Liver (tissue), 7 donors: ENCODE measurements at regions not wholly inside any gene's neighbourhood (a gene's known extent, or its start where the extent isn't known, plus 50 kb on each side); places are given as distances from the start of the nearest gene placed in this dataset. TPM values are rescaled to one million over a fixed set of nuclear protein-coding genes. Genes with fewer than 3 reads are reported as not detected.
"Not testable (repeated sequence)": the region's sequence is repeated elsewhere in the genome, so short reads cannot be mapped to it uniquely, and the experiment has no call there.

Experiments used
- DNase-seq: peaks from one replicate; pipeline ENCODE4 v3.0.0-alpha.2; 2017; ENCODE audit warnings: low spot score
- H3K27ac ChIP-seq, 2 donors: one replicate each; pipeline ENCODE4 v1.7.0; 2013; ENCODE audit warnings: inconsistent platforms in 2 of 2, low read length in 2 of 2, control low read depth in 1 of 2, low read depth in 1 of 2, mild to moderate bottlenecking in 1 of 2
- H3K27me3 ChIP-seq, 4 donors: one replicate each; pipeline versions ENCODE4 v1.6.1 to v1.7.0; 2013; ENCODE audit warnings: low read length in 3 of 4, inconsistent platforms in 1 of 4, mild to moderate bottlenecking in 1 of 4, moderate library complexity in 1 of 4; ENCODE audit not compliant: control insufficient read depth in 4 of 4, insufficient read depth in 4 of 4
- H3K36me3 ChIP-seq, 4 donors: one replicate each; pipeline versions ENCODE4 v1.6.1 to v1.7.0; 2013; ENCODE audit warnings: low read length in 3 of 4, mild to moderate bottlenecking in 3 of 4, low read depth in 1 of 4, moderate library complexity in 1 of 4; ENCODE audit not compliant: control insufficient read depth in 4 of 4, insufficient read depth in 3 of 4
- H3K4me1 ChIP-seq, 4 donors: one replicate each; pipeline versions ENCODE4 v1.6.1 to v1.7.0; 2013; ENCODE audit warnings: low read length in 3 of 4, mild to moderate bottlenecking in 3 of 4, moderate library complexity in 1 of 4; ENCODE audit not compliant: control insufficient read depth in 4 of 4, insufficient read depth in 4 of 4
- H3K4me3 ChIP-seq, 3 donors: one replicate each; pipeline versions ENCODE4 v1.6.1 to v1.7.0; 2013; ENCODE audit warnings: low read length in 3 of 3, control low read depth in 1 of 3, low read depth in 1 of 3, mild to moderate bottlenecking in 1 of 3
- H3K9ac ChIP-seq, 2 donors: one replicate each; pipeline ENCODE4 v1.7.0; 2013; ENCODE audit warnings: low read length in 2 of 2, mild to moderate bottlenecking in 2 of 2, moderate library complexity in 2 of 2, control low read depth in 1 of 2, low read depth in 1 of 2
- H3K9me3 ChIP-seq, 4 donors: one replicate each; pipeline versions ENCODE4 v1.6.1 to v1.7.0; 2013; ENCODE audit warnings: low read length in 3 of 4; ENCODE audit not compliant: control insufficient read depth in 4 of 4
- whole genome bisulfite sequencing: extraction: QIAGEN DNeasy Blood & Tissue Kit; methylation state at CpG from one replicate; pipeline ENCODE4 v1.1.7; 2013; 5-methylcytosine and 5-hydroxymethylcytosine counted together
- small RNA-seq: library from RNA; depleted of rRNA; stranded (forward); fragments of <200 nt; gene quantifications from one replicate; pipeline ENCODE3, GENCODE V24; 2014
- donor health status: healthy.
- donor health status: healthy.
- donor health status: healthy.

DNA sequence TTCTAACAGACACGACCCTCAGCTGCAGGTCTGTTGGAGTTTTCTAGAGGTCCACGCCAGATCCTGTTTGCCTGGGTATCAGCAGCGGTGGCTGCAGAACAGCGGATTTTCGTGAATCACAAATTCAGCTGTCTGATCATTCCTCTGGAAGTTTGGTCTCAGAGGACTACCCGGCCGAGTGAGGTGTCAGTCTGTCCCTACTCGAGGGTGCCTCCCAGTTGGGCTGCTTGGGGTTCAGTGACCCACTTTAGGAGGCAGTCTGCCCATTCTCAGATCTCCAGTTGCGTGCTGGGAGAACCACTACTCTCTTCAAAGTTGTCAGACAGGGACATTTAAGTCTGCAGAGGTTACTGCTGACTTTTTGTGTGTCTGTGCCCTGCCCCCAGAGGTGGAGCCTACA lies 1664.1 kb downstream of the RPIA start:
- H3K4me1 ChIP-seq, DNase-seq, H3K4me3 ChIP-seq, H3K27me3 ChIP-seq, H3K27ac ChIP-seq, H3K9ac ChIP-seq, H3K9me3 ChIP-seq, H3K36me3 ChIP-seq: not testable (repeated sequence)
- 72% methylated on average over 8 of the region's 9 CpGs for WGBS

DNA sequence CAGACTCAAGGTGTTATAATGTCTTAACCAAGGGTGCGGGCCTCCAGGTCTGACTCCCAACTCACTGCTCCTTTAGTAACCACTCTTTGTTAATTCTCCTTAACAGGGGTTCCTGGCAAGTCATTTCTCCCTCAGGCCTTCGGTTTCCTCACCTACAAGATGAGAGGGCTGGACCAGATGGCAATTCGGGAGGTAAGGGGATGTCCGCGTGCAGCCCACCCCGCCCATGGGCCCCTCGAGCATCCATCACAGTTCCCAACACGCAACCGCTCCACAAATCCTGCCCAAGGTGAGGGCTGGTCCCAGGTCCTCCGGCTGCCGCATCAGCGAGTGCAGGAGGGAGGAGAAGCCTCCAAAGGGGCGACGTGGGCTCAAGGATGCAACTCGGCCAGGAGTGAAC lies 1667.9 kb downstream of the RPIA start:
- H3K9ac ChIP-seq, DNase-seq, H3K4me3 ChIP-seq, H3K4me1 ChIP-seq, H3K36me3 ChIP-seq, H3K27me3 ChIP-seq, H3K9me3 ChIP-seq, H3K27ac ChIP-seq: not testable (repeated sequence)
- WGBS = 65% methylated on average over 9 of the region's 15 CpGs

DNA sequence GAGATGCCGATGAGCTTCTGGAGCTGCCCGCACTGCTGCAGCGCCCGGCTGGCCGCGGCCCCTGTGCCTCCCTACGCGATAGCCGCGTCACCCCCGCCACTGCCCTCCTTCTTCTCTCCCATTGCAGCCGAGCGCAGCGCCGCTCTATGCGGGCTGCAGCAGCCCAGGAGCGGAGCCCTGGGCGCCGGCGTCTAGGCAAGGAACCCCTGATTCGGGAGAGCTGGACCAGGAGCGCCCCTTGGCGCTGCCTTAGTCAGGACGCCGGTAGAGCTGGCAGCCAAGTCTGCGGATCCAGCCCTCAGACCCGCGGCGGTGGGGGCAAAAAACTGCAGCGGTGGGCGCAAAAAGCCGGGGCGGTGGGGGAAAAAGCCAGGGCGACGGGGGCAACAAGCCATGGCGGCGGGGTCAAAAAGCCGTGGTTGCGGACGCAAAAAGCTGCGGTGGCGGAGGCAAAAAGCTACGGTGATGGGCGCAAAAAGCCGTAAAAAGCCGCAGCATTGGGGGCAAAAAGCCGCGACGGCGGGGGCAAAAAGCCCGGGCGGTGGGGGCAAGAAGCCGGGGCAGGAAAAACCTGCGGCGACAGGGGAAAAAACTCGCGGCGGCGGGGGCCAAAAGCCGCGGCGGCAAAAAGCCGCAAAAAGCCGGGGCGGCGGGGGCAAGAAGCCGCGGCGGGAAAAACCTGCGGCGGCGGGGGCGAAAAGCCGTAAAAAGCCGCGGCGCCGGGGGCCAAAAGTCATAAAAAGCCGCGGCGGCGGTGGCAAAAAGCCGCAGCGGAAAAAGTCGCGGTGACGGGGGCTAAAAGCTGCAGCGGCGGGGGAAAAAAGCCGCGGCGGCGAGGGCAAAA lies 1668.6 kb downstream of the RPIA start:
- DNase-seq, H3K9ac ChIP-seq, H3K36me3 ChIP-seq, H3K27ac ChIP-seq, H3K4me1 ChIP-seq, H3K9me3 ChIP-seq, H3K27me3 ChIP-seq: not testable (repeated sequence)
- H3K4me3 ChIP-seq = peak overlapping the region in 1 of 3 donors; percentile 17
- WGBS = 13% methylated on average over 67 of the region's 93 CpGs

DNA sequence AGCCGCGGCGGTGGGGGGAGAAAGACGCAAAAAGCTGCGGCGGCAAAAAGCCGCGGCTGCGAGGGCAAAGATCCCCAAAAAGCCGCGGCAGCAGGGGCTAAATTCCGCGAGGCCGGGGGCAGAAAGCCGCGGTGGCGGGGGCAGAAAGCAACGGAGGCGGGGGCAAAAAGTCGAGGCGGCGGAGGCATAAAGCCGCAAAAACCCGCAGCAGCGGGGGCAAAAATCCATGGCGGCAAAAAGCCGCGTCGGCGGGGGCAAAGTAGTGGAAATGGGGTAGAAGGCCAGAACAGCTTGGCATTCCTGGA lies 1669.2 kb downstream of the RPIA start:
- H3K36me3 ChIP-seq, DNase-seq, H3K9me3 ChIP-seq, H3K4me1 ChIP-seq, H3K27me3 ChIP-seq, H3K9ac ChIP-seq, H3K27ac ChIP-seq: not testable (repeated sequence)
- H3K4me3 ChIP-seq = peak overlapping the region in 1 of 3 donors; percentile 17
- WGBS = 10% methylated on average over 30 of the region's 30 CpGs

Small RNA genes lying in the stretch of these regions (small RNA-seq; reads per million reads assigned to genes)
- gene AC233263.1 (not detected), gene AC233263.2 (not detected), gene IGKV1D-35 (not detected), gene IGKV2D-19 (not detected), gene IGKV2D-36 (not detected), gene IGKV2D-38 (not detected), gene IGKV3D-25 (not detected)
